HEK293T (cell line): ENCODE measurements at regions not wholly inside any gene's neighbourhood (a gene's known extent, or its start where the extent isn't known, plus 50 kb on each side); places are given as distances from the start of the nearest gene placed in this dataset.

Experiments used
- SP1 ChIP-seq: fragments of 450-650 bp; IDR thresholded peaks from 2 replicates; pipeline ENCODE4 v1.6.1; 2017
- SUZ12 ChIP-seq: fragments of 450-650 bp; IDR thresholded peaks from 2 replicates; pipeline ENCODE4 v1.6.1; 2016; ENCODE audit warnings: mild to moderate bottlenecking

DNA sequence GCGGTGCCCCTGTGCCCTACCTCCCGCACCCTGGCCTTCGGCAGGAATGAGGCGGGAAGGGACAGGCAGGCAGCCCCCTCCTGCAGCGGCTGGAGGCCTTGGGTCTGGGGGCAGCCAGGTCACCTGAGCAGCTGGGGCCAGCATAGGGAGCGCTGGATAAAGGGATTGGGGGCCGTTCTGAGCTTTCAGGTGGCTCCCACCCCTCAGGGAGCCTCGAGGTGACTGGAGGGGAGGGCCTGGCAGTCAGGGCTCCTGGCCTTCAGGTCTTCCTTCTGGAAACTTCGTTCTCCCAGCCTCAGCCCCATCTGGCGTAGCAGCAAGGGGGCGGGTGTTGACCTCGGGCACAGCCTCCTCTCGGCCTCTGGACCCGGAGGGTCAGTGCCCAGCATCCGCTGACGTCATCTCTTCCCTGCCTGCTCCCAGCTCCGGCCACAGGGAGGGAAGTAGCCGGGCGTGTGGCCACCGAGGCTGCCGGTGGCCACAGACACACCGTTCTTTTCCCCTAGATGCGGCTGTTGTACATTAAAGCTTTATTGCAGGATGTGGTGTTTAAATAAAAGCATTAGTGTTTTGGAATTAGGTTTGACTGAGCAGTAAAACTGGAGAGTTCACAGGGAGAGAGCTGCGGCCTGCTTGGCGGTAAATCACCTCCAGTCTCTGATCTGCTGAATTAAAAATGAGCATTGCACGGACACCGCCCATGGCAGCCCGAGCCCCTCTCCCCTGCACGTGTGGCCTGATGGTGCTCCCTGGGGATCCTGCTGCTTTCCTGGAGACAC is 80.0 kb upstream of the GATA5 start:
- no peak for TF ChIP-seq SUZ12
- TF ChIP-seq SP1: no peak
